ENCODE measurements at regions not wholly inside any gene's neighbourhood (a gene's known extent, or its start where the extent isn't known, plus 50 kb on each side); places are given as distances from the start of the nearest gene placed in this dataset.
A peak's percentile ranks its signal among the peaks of the same experiment; 100 is the strongest.

- peak overlapping the region in 2 of 21 experiments; percentile 32 to 38 for H3K27ac ChIP-seq
- H3K4me3 ChIP-seq = no peak overlapping the region
Measured at GRCh38 chr6:4603856-4604369, 172.3 kb upstream of the CDYL start.

- Histone ChIP-seq H3K4me3 (no peak overlapping the region), H3K27ac (peak overlapping the region in 13 of 21 experiments; percentile 8 to 53 (median 27))
Measured at GRCh38 chr6:4603291-4603690, 172.9 kb upstream of the CDYL start.

- H3K27ac ChIP-seq = no peak overlapping the region
Measured at GRCh38 chr6:4599924-4600323, 176.3 kb upstream of the CDYL start.

GRCh38 chr6:4598384-4598995 lies 177.7 kb upstream of the CDYL start:
- Histone ChIP-seq H3K4me3 (no peak overlapping the region), H3K27ac (no peak overlapping the region)

More at GRCh38 chr6:4599924-4600323, 176.3 kb upstream of the CDYL start:
- H3K4me3 ChIP-seq = no peak overlapping the region

GRCh38 chr6:4593951-4594350 lies 182.3 kb upstream of the CDYL start:
- no peak overlapping the region for H3K4me3 ChIP-seq

GRCh38 chr6:4592026-4592425 lies 184.2 kb upstream of the CDYL start:
- H3K4me3 ChIP-seq = no peak overlapping the region
- no peak overlapping the region for H3K27ac ChIP-seq

More at GRCh38 chr6:4593951-4594350, 182.3 kb upstream of the CDYL start:
- H3K27ac ChIP-seq = no peak overlapping the region

- H3K4me3 ChIP-seq = no peak overlapping the region
- no peak overlapping the region for H3K27ac ChIP-seq
Measured at GRCh38 chr6:4591218-4591617, 185.0 kb upstream of the CDYL start.

GRCh38 chr6:4589295-4589694 lies 186.9 kb upstream of the CDYL start:
- Histone ChIP-seq H3K4me3 (no peak overlapping the region), H3K27ac (no peak overlapping the region)

GRCh38 chr6:4588581-4588980 lies 187.6 kb upstream of the CDYL start:
- H3K27ac ChIP-seq = no peak overlapping the region
- H3K4me3 ChIP-seq = no peak overlapping the region

GRCh38 chr6:4588163-4588562 lies 188.0 kb upstream of the CDYL start:
- Histone ChIP-seq H3K27ac (no peak overlapping the region), H3K4me3 (no peak overlapping the region)

- no peak overlapping the region for H3K27ac ChIP-seq
Measured at GRCh38 chr6:4587171-4587570, 189.0 kb upstream of the CDYL start.

GRCh38 chr6:4586469-4586859 lies 189.7 kb upstream of the CDYL start:
- Histone ChIP-seq H3K4me3 (no peak overlapping the region), H3K27ac (peak overlapping the region in 2 of 21 experiments; percentile 33 to 38)

More at GRCh38 chr6:4587171-4587570, 189.0 kb upstream of the CDYL start:
- H3K4me3 ChIP-seq = no peak overlapping the region

- no peak overlapping the region for H3K4me3 ChIP-seq
- peak overlapping the region in 2 of 21 experiments; percentile 33 to 38 for H3K27ac ChIP-seq
Measured at GRCh38 chr6:4585682-4586468, 190.3 kb upstream of the CDYL start.

- H3K4me3 ChIP-seq = no peak overlapping the region
- H3K27ac ChIP-seq = no peak overlapping the region
Measured at GRCh38 chr6:4584801-4585200, 191.4 kb upstream of the CDYL start.

- Histone ChIP-seq H3K4me3 (no peak overlapping the region), H3K27ac (peak overlapping the region in 4 of 21 experiments; percentile 13 to 40 (median 20))
Measured at GRCh38 chr6:4582506-4583417, 193.4 kb upstream of the CDYL start.

- peak overlapping the region in 2 of 21 experiments; percentile 25 to 34 for H3K27ac ChIP-seq
- H3K4me3 ChIP-seq = no peak overlapping the region
Measured at GRCh38 chr6:4581468-4582385, 194.5 kb upstream of the CDYL start.

GRCh38 chr6:4580361-4580760 lies 195.8 kb upstream of the CDYL start:
- Histone ChIP-seq H3K4me3 (no peak overlapping the region), H3K27ac (no peak overlapping the region)

- no peak overlapping the region for H3K27ac ChIP-seq
- no peak overlapping the region for H3K4me3 ChIP-seq
Measured at GRCh38 chr6:4577406-4577805, 198.8 kb upstream of the CDYL start.

GRCh38 chr6:4575714-4576113 lies 200.5 kb upstream of the CDYL start:
- H3K27ac ChIP-seq = no peak overlapping the region
- H3K4me3 ChIP-seq = no peak overlapping the region

Data from skin epidermis (tissue), 12 donors.